Immature natural killer cell (primary cell): ENCODE measurements at regions not wholly inside any gene's neighbourhood (a gene's known extent, or its start where the extent isn't known, plus 50 kb on each side); places are given as distances from the start of the nearest gene placed in this dataset.

ENCODE experiments used
- DNase-seq, 3 donors: peaks; one replicate each; pipeline ENCODE4 v3.0.0; 2022; ENCODE audit warnings: mixed read lengths in 1 of 3
- H3K27ac Mint-ChIP-seq, 6 donors: one replicate each; pipeline ENCODE4 v1.8.0; 2020; ENCODE audit warnings: mixed read lengths in 6 of 6, mild to moderate bottlenecking in 5 of 6, inconsistent platforms in 4 of 6, moderate library complexity in 3 of 6
- H3K27me3 Mint-ChIP-seq, 3 donors: one replicate each; pipeline ENCODE4 v1.8.0; 2020 to 2021; ENCODE audit warnings: low read depth in 3 of 3, mild to moderate bottlenecking in 3 of 3, mixed read lengths in 3 of 3, moderate library complexity in 3 of 3, inconsistent platforms in 1 of 3
- H3K36me3 Mint-ChIP-seq, 3 donors: one replicate each; pipeline ENCODE4 v1.8.0; 2020; ENCODE audit warnings: mixed read lengths in 3 of 3, inconsistent platforms in 2 of 3, mild to moderate bottlenecking in 2 of 3
- H3K4me1 Mint-ChIP-seq, 2 donors: one replicate each; pipeline ENCODE4 v1.8.0; 2020; ENCODE audit warnings: inconsistent platforms in 2 of 2, mild to moderate bottlenecking in 2 of 2, mixed read lengths in 2 of 2, moderate library complexity in 1 of 2
- H3K4me3 Mint-ChIP-seq, 5 donors: one replicate each; pipeline ENCODE4 v1.8.0; 2020; ENCODE audit warnings: mild to moderate bottlenecking in 5 of 5, mixed read lengths in 5 of 5, inconsistent platforms in 3 of 5, moderate library complexity in 3 of 5
- H3K9me3 Mint-ChIP-seq, 6 donors: one replicate each; pipeline ENCODE4 v1.8.0; 2020; ENCODE audit warnings: mild to moderate bottlenecking in 6 of 6, mixed read lengths in 6 of 6, inconsistent platforms in 4 of 6, moderate library complexity in 3 of 6

GRCh38 chr5:102690910-102691309 lies 64.2 kb upstream of the PAM start:
- H3K27ac Mint-ChIP-seq, result no peak overlapping the region
- no peaks in the 10 kb centered on the region for H3K36me3 Mint-ChIP-seq
- no peak for DNase-seq
- peaks cover 0 to 2% (median 0%) of the 10 kb centered on the region in 6 donors for H3K9me3 Mint-ChIP-seq
- H3K4me1 Mint-ChIP-seq, result no peaks in the 10 kb centered on the region
- H3K27me3 Mint-ChIP-seq, result peaks cover 2 to 6% (median 6%) of the 10 kb centered on the region in 3 donors
- no peak overlapping the region for H3K4me3 Mint-ChIP-seq

GRCh38 chr5:102691434-102691833 lies 63.7 kb upstream of the PAM start:
- peaks cover 0 to under 1% (median 0%) of the 10 kb centered on the region in 6 donors for H3K9me3 Mint-ChIP-seq
- no peak for DNase-seq
- peaks cover 2 to 8% (median 6%) of the 10 kb centered on the region in 3 donors for H3K27me3 Mint-ChIP-seq

GRCh38 chr5:102700120-102700831 lies 54.8 kb upstream of the PAM start:
- H3K27me3 Mint-ChIP-seq, result peaks cover 0 to 8% (median 2%) of the 10 kb centered on the region in 3 donors
- no peak overlapping the region for H3K4me3 Mint-ChIP-seq
- no peak overlapping the region for H3K27ac Mint-ChIP-seq
- H3K9me3 Mint-ChIP-seq, result no peaks in the 10 kb centered on the region
- DNase-seq, result no peak
- no peaks in the 10 kb centered on the region for H3K36me3 Mint-ChIP-seq
- no peaks in the 10 kb centered on the region for H3K4me1 Mint-ChIP-seq

More at GRCh38 chr5:102691434-102691833, 63.7 kb upstream of the PAM start:
- Mint-ChIP-seq H3K4me3 (no peak overlapping the region), H3K36me3 (no peaks in the 10 kb centered on the region), H3K4me1 (no peaks in the 10 kb centered on the region), H3K27ac (no peak overlapping the region)

- DNase-seq, result no peak
- H3K4me3 Mint-ChIP-seq, result no peak overlapping the region
- no peaks in the 10 kb centered on the region for H3K36me3 Mint-ChIP-seq
- H3K4me1 Mint-ChIP-seq, result no peaks in the 10 kb centered on the region
- peaks cover 0 to 8% (median 2%) of the 10 kb centered on the region in 3 donors for H3K27me3 Mint-ChIP-seq
- no peak overlapping the region for H3K27ac Mint-ChIP-seq
- H3K9me3 Mint-ChIP-seq, result no peaks in the 10 kb centered on the region
Observed at GRCh38 chr5:102700916-102701315, 54.2 kb upstream of the PAM start.

GRCh38 chr5:102701748-102702147 lies 53.4 kb upstream of the PAM start:
- Mint-ChIP-seq H3K27ac (no peak overlapping the region), H3K9me3 (no peaks in the 10 kb centered on the region), H3K4me1 (no peaks in the 10 kb centered on the region), H3K36me3 (no peaks in the 10 kb centered on the region), H3K4me3 (no peak overlapping the region), H3K27me3 (peaks cover 0 to 5% (median 2%) of the 10 kb centered on the region in 3 donors)
- DNase-seq, result no peak
